Uterus (tissue), 3 donors: ENCODE measurements at regions not wholly inside any gene's neighbourhood (a gene's known extent, or its start where the extent isn't known, plus 50 kb on each side); places are given as distances from the start of the nearest gene placed in this dataset.

ENCODE experiments used
- DNase-seq, 2 donors: peaks; one replicate each; pipeline ENCODE4 v3.0.0-alpha.2; 2019 to 2020
- H3K27ac ChIP-seq, 2 donors: fragments of 200-600 bp; sonication (generic); 1 replicate in 1 of 2; 2 replicates in 1 of 2; pipeline ENCODE4 v1.5.1; 2016 to 2018
- H3K27me3 ChIP-seq, 2 donors: fragments of 200-600 bp; sonication (generic); one replicate each; pipeline ENCODE4 v1.5.1; 2018 to 2019; ENCODE audit warnings: control low read depth in 1 of 2
- H3K36me3 ChIP-seq, 2 donors: fragments of 200-600 bp; sonication (generic); one replicate each; pipeline ENCODE4 v1.5.1; 2019; ENCODE audit warnings: control low read depth in 1 of 2
- H3K4me1 ChIP-seq, 2 donors: fragments of 200-600 bp; sonication (generic); one replicate each; pipeline ENCODE4 v1.5.1; 2018 to 2019; ENCODE audit warnings: control low read depth in 1 of 2
- H3K4me3 ChIP-seq, 2 donors: fragments of 200-600 bp; sonication (generic); 1 replicate in 1 of 2; 2 replicates in 1 of 2; pipeline ENCODE4 v1.5.1; 2018 to 2019; ENCODE audit warnings: mild to moderate bottlenecking in 1 of 2
- H3K9me3 ChIP-seq, 2 donors: fragments of 200-600 bp; sonication (generic); one replicate each; pipeline ENCODE4 v1.5.1; 2019; ENCODE audit warnings: control low read depth in 1 of 2
- POLR2A ChIP-seq, 2 donors: fragments of 450-650 bp; IDR thresholded peaks; one replicate each; pipeline ENCODE4 v1.6.1; 2016; ENCODE audit warnings: antibody characterized with exemption in 2 of 2, mild to moderate bottlenecking in 1 of 2, moderate library complexity in 1 of 2
- intact Hi-C: fragments of 100-400 bp; cut with DNase I; formaldehyde crosslinking; loops from one replicate; pipeline ENCODE4 v1.15.1; 2023; ENCODE audit warnings: low total_unique reads
- TF ChIP-seq, protein P1 (sequence below), 4 experiments: fragments of 200-600 bp in 2 of 4; fragments of 450-650 bp in 2 of 4; sonication (generic) in 2 of 4; IDR thresholded peaks; one replicate each; pipeline ENCODE4 v1.5.1; 2016 to 2019; ENCODE audit warnings: antibody characterized with exemption in 4 of 4, mild to moderate bottlenecking in 2 of 4, moderate library complexity in 1 of 4
- donor health status: DM: yes; HTN: yes; CAD: no.

DNA sequence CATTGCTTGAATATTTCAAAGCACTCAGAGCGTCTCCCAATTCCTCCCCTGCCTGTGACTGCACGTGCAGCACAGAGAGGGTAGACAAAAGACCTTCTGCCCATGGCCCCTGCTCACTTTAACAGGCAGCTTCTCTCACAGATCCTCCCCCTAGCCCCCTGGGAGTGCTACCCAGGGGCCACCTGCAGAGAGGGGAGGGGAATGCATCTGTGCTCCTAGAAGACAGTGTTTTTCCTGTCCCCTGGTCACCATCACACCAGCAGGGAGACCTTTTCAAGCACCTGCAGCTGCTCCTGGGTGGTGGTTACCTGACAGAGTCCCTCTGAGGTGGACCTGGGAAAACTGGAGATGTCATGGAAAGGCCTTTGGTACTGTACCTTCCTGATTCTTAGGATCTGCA, 56.7 kb upstream of the PRR23C start:
- Histone ChIP-seq H3K9me3 (no peaks in the 10 kb centered on the region), H3K4me3 (no peak overlapping the region), H3K4me1 (no peaks in the 10 kb centered on the region), H3K27me3 (no peaks in the 10 kb centered on the region), H3K36me3 (no peaks in the 10 kb centered on the region), H3K27ac (no peak overlapping the region)
- TF ChIP-seq POLR2A (IDR thresholded peaks at IDR 0.05) = no peak
- TF ChIP-seq, protein P1, sequence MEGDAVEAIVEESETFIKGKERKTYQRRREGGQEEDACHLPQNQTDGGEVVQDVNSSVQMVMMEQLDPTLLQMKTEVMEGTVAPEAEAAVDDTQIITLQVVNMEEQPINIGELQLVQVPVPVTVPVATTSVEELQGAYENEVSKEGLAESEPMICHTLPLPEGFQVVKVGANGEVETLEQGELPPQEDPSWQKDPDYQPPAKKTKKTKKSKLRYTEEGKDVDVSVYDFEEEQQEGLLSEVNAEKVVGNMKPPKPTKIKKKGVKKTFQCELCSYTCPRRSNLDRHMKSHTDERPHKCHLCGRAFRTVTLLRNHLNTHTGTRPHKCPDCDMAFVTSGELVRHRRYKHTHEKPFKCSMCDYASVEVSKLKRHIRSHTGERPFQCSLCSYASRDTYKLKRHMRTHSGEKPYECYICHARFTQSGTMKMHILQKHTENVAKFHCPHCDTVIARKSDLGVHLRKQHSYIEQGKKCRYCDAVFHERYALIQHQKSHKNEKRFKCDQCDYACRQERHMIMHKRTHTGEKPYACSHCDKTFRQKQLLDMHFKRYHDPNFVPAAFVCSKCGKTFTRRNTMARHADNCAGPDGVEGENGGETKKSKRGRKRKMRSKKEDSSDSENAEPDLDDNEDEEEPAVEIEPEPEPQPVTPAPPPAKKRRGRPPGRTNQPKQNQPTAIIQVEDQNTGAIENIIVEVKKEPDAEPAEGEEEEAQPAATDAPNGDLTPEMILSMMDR (IDR thresholded peaks at IDR 0.05) = no peak
- intact Hi-C loops = loop anchor here (10.0 kb wide), 1 partner anchor 223 kb away; no protein-coding TSS in a partner anchor
- no peak for DNase-seq

DNA sequence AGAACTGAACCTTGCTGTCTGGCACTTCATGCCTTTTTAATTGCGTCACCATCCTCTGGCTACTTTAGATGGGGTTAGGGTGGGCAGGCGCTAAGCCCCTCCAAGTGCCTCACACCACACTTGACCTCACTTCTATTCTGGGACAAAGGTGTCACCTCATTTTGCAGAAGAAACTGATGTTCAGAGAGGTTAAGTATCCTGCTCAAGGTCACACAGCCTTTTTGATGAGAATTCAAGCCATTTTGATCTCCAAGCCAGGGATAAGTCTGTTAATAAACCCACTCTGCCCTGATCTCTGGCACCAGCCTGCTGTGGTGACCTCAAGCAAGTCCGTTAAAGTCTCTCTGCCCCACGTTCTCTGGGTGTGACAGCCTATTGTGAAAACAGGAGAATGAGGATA, 58.8 kb upstream of the PRR23C start:
- DNase-seq = no peak
- intact Hi-C loops = loop anchor here (10.0 kb wide), 1 partner anchor 221 kb away; no protein-coding TSS in a partner anchor
- H3K27me3 ChIP-seq = no peaks in the 10 kb centered on the region
- H3K4me1 ChIP-seq = no peaks in the 10 kb centered on the region
- no peaks in the 10 kb centered on the region for H3K36me3 ChIP-seq
- no peak overlapping the region for H3K27ac ChIP-seq
- no peak overlapping the region for H3K4me3 ChIP-seq
- TF ChIP-seq, protein P1 (IDR thresholded peaks at IDR 0.05) = no peak
- no peak for TF ChIP-seq POLR2A (IDR thresholded peaks at IDR 0.05)
- no peaks in the 10 kb centered on the region for H3K9me3 ChIP-seq

DNA sequence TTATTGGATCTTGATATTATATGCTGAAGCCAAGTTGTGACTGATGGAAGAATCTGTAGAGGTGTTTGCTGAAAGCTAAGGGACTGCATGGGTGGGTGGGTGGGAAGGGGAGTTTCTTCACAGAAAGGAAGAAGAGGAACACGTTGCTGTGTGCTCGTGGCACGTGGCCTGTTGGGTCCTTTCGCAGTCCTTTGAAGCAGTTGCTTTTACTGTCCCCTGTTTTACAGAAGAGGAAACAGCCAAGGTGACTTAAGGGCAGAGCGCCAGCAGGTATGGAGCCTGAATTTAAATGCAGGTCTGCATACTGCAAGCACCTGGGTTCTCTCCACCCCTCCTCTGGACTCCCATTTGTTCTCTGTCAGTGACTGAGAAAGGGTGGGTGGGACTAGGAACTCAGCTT, 59.4 kb upstream of the PRR23C start:
- intact Hi-C loops = loop anchor here (10.0 kb wide), 1 partner anchor 221 kb away; no protein-coding TSS in a partner anchor
- no peaks in the 10 kb centered on the region for H3K27me3 ChIP-seq
- TF ChIP-seq, protein P1 (IDR thresholded peaks at IDR 0.05) = no peak
- TF ChIP-seq POLR2A (IDR thresholded peaks at IDR 0.05) = no peak

DNA sequence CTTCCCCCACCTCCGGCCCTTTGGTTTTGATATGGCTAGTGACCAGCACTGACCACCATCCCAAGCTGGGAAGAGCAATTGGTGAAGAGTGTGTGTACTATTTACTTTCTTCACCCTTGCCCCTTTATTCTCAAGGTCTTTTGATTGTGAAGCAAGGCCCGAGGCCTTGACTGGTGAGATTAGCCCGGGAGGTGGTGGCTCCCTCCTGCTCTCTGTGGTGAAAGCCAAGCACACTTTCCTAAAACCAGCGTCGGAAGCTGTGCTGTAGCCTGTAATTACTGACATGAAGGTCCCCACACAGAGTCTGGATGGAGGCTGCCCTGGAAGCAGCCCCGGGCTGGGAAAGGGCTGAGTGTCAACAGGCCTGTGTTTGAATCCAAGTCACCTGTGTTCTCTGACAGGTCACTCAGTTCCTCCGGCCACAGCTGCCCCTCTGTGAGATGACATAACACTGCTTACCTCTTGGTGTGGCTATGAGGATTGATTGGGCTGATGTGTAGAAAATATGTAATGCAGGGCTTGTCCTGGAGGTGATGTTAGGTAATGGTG, 60.5 kb upstream of the PRR23C start:
- Histone ChIP-seq H3K4me3 (no peak overlapping the region), H3K36me3 (no peaks in the 10 kb centered on the region), H3K27me3 (no peaks in the 10 kb centered on the region), H3K27ac (no peak overlapping the region), H3K9me3 (no peaks in the 10 kb centered on the region), H3K4me1 (no peaks in the 10 kb centered on the region)
- no peak for DNase-seq
- intact Hi-C loops = loop anchor here (10.0 kb wide), 1 partner anchor 220 kb away; no protein-coding TSS in a partner anchor
- TF ChIP-seq, protein P1 (IDR thresholded peaks at IDR 0.05) = no peak
- TF ChIP-seq POLR2A (IDR thresholded peaks at IDR 0.05) = no peak

More for the DNA sequence above, 59.4 kb upstream of the PRR23C start:
- no peak overlapping the region for H3K27ac ChIP-seq
- no peaks in the 10 kb centered on the region for H3K36me3 ChIP-seq
- no peak for DNase-seq
- no peaks in the 10 kb centered on the region for H3K9me3 ChIP-seq
- no peak overlapping the region for H3K4me3 ChIP-seq
- H3K4me1 ChIP-seq = no peaks in the 10 kb centered on the region

DNA sequence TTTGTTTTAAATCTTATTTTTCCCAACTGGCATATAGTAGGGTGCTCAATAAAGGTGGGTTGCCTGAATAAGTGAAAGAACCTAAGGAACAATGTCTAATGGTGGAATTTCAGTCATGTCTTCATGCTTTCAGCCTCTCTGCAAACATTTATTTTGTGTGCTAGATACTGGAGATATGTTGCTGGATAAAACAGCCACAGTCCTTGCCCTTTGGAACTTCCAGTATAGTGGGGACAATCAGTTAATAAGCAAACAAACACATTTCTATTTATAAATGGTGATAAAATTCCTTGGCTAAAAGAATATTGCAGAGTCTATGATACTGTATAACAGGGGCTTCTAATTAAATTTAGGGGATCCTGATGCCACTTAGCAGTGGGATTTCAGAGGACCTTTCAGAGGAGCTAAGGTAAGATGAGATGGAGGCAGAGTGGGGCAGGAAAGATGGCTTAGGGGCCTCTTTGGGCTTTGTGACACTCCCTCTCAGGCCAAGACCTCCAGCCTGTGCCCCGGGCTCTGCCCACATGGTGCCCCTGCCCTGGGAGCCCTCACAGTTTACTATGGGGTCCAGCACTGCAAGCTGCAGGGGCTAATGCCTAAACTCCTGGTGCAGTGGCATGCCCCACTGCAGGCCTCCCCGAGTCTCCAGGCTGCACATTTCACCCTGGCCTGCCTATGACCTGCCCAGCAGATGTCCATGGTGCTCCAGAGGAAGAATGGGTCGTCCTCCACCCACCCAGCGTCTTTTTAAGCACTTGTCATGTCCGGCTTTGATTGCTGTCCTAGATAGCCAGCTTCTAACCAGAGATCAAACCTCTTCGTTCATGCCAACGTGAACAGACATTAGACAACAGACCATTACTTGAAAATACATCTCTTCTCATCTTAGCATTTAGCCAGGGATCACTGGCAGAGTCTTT, 61.6 kb upstream of the PRR23C start:
- no peaks in the 10 kb centered on the region for H3K4me1 ChIP-seq
- H3K27me3 ChIP-seq = no peaks in the 10 kb centered on the region
- intact Hi-C loops = loop anchor here (10.0 kb wide), 1 partner anchor 219 kb away; no protein-coding TSS in a partner anchor
- H3K4me3 ChIP-seq = no peak overlapping the region
- TF ChIP-seq, protein P1 (IDR thresholded peaks at IDR 0.05) = no peak
- no peak for TF ChIP-seq POLR2A (IDR thresholded peaks at IDR 0.05)
- no peak overlapping the region for H3K27ac ChIP-seq
- no peaks in the 10 kb centered on the region for H3K9me3 ChIP-seq
- DNase-seq = no peak
- no peaks in the 10 kb centered on the region for H3K36me3 ChIP-seq
